ENCODE measurements at regions not wholly inside any gene's neighbourhood (a gene's known extent, or its start where the extent isn't known, plus 50 kb on each side); places are given as distances from the start of the nearest gene placed in this dataset.

DNA sequence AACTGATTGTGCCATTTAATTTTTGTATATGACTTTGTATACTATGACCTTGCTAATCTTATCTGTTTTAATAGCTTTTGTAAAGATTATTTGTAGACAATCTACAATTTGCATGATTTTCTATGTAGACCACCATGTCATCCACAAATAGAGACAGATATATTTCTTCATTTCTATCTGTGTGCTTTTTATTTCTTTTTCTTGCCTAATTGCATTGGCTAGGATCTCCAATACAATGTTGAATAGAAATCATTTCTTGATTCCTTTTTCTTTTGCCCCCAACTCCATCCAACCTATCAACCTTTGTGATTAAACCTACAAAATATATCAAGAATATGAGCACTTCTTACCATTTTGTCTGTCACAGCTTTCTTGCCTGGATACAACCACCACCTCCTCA lies 232.6 kb upstream of the POU3F1 start:
- Histone ChIP-seq H3K27me3 (no peaks in the 10 kb centered on the region; the same call in 1 of the 2 replicates), H3K4me1 (no peaks in the 10 kb centered on the region), H3K4me3 (no peak overlapping the region), H3K9me3 (replicated peaks) (no peaks in the 10 kb centered on the region; the same call in 1 of the 2 replicates), H3K36me3 (no peaks in the 10 kb centered on the region), H3K27ac (no peak overlapping the region)
- no peak for DNase-seq

DNA sequence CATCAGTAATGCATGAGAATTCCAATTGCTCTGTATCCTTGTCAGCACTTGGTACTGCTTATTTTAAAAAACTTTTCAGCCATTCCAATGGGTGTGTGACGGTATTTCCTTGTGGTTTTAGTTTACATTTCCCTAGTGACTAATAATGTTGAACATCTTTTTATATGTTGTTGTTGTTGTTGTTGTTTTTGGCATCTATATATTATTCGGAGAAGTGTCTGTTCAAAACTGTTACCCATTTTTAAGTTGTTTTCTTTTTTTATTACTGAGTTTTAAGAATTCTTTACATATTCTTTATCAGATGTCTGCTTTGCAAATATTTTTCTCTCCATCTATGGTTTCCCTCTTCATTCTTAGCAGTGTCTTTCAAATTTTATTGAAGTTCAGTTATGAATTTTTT lies 231.1 kb upstream of the POU3F1 start:
- Histone ChIP-seq H3K4me1 (no peaks in the 10 kb centered on the region), H3K27me3 (no peaks in the 10 kb centered on the region; the same call in 1 of the 2 replicates), H3K36me3 (no peaks in the 10 kb centered on the region), H3K27ac (no peak overlapping the region), H3K4me3 (no peak overlapping the region), H3K9me3 (replicated peaks) (no peaks in the 10 kb centered on the region; the same call in 1 of the 2 replicates)
- no peak for DNase-seq

DNA sequence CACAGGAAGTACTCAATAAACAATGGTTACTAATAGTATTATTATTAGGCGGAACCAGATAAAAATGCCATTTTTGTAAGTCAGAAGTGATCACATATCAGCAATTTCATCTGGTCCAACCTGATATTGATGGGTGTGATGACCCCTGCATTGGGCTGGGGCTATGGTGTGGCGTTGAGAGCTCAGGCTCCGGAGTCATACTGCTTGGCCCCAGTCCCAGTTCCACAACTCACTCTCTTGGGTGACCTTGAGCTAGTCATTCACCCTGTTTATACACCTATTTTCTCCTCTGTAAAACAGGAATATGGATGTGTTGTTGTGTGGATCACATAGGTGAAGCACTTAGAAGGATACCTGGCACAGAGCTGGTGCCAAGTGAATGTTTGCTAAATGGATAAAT lies 229.4 kb upstream of the POU3F1 start:
- Histone ChIP-seq H3K36me3 (no peaks in the 10 kb centered on the region), H3K4me3 (no peak overlapping the region), H3K9me3 (replicated peaks) (no peaks in the 10 kb centered on the region; the same call in 1 of the 2 replicates), H3K27me3 (peaks cover 5% of the 10 kb centered on the region; the same call in 1 of the 2 replicates), H3K27ac (no peak overlapping the region), H3K4me1 (no peaks in the 10 kb centered on the region)
- DNase-seq, result no peak

DNA sequence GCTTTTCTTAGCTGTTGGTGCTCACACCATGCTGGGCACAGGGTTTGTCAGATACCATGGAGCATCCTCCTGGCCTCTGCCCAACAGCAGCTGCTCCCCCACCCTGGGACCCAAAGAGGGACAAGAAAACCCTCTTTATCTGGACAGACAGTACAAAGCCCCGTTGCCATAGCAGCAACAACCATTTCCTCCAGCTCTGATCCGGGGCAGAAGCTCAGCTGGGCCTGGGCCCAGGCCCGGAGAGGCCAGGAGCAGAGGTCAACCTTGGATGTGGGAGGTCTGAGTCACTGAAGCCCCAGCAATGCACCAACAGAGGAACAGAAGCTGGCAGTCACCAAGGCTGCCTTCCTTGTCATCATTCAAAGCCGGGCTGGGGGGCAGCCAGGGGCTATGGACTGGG lies 228.4 kb upstream of the POU3F1 start:
- no peaks in the 10 kb centered on the region; the same call in 1 of the 2 replicates for H3K9me3 ChIP-seq (replicated peaks)
- DNase-seq, result no peak
- no peaks in the 10 kb centered on the region for H3K36me3 ChIP-seq
- no peaks in the 10 kb centered on the region for H3K4me1 ChIP-seq
- H3K27me3 ChIP-seq, result peaks cover 5% of the 10 kb centered on the region; the same call in 1 of the 2 replicates
- no peak overlapping the region for H3K4me3 ChIP-seq
- no peak overlapping the region for H3K27ac ChIP-seq

DNA sequence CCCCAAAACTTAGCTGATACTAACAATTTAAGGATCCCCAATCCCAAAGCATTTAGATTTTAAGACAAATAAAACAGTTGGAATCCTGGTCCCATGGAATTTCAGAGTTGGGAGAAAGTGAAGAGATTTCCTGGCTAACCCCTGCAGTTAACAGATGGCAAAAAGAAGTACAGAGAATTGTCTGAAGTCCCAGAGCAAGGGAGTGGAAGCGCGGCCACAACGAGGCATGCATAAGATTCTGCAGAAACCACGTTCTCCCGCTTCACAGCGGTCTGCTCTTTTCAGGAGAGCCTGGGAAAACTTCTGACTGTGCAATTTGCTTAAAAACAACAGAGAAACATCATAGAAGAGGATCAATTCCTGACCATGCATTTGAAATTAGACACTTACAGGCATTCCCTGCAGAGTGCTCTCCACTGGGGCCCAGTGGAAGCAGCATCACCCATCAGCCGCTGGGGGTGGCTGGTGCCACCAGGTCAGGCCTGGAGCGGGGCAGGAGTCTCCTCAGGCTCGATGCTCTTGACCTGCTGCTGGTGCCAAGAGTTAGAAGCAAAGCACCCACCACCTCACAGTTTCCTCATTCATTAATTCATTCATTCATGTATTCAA lies 226.7 kb upstream of the POU3F1 start:
- H3K27ac ChIP-seq, result no peak overlapping the region
- H3K9me3 ChIP-seq (replicated peaks), result no peaks in the 10 kb centered on the region
- peaks cover 8% of the 10 kb centered on the region; the same call in 1 of the 2 replicates for H3K27me3 ChIP-seq
- no peaks in the 10 kb centered on the region for H3K4me1 ChIP-seq
- H3K4me3 ChIP-seq, result no peak overlapping the region
- no peak for DNase-seq
- no peaks in the 10 kb centered on the region for H3K36me3 ChIP-seq

DNA sequence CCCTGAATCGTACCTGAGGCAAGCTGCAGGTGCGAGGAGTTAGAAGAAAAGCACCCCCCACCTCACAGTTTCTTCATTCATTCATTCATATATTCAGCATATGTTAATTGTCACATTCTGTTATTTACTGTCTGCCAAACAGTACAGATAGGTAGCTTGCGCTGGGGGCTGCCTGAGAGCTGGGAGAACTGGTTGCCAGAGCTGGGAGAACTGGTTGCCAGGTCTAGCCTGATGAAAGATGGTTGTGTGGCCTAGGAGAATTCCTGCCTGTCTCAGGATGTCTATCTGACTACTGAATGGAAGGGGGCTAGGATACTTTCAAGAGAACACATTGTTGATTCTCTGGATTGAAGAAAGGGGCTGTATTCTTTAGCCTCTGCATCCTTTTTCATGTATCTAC lies 225.9 kb upstream of the POU3F1 start:
- no peak overlapping the region for H3K27ac ChIP-seq
- H3K4me3 ChIP-seq, result no peak overlapping the region
- H3K9me3 ChIP-seq (replicated peaks), result no peaks in the 10 kb centered on the region
- H3K27me3 ChIP-seq, result peaks cover 8% of the 10 kb centered on the region; the same call in 1 of the 2 replicates
- H3K4me1 ChIP-seq, result no peaks in the 10 kb centered on the region
- no peak for DNase-seq
- no peaks in the 10 kb centered on the region for H3K36me3 ChIP-seq

DNA sequence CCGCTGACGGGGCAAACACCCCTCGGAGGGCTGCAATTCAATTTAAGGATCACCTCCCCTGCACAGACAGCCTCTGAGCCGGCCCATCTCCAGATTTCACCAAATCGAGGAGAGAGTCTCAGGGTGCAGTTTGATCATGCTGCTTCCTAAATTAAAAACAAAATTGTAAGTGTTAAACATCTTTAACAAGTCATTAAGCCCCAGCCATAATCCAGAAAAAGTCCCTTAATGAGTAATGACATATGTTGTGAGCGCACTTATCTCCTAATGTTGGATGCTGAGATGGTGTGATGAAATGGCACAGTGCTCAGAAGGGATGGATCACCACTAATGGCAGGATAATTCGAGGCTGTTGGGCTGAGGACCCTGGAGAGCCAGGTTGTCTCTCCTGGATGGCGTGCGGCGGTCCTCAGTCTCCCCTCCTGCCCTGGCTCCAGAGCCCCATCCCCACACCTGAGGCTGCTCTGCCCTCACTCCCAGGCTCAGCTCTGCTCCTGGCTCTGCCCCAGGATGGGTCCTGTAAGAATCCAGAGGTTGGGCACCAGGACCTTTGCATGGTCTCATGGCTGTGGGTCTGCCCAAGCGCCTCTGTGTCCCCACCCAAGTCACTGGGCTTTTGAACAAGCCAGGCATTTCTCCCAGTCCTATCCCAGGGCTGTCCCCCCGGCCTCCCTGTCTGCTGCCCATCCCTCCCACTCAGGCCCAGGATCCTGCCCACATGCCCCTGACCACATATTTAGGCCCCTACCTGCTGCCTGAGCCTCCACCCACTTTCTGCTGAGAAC lies 224.4 kb upstream of the POU3F1 start:
- no peaks in the 10 kb centered on the region for H3K36me3 ChIP-seq

DNA sequence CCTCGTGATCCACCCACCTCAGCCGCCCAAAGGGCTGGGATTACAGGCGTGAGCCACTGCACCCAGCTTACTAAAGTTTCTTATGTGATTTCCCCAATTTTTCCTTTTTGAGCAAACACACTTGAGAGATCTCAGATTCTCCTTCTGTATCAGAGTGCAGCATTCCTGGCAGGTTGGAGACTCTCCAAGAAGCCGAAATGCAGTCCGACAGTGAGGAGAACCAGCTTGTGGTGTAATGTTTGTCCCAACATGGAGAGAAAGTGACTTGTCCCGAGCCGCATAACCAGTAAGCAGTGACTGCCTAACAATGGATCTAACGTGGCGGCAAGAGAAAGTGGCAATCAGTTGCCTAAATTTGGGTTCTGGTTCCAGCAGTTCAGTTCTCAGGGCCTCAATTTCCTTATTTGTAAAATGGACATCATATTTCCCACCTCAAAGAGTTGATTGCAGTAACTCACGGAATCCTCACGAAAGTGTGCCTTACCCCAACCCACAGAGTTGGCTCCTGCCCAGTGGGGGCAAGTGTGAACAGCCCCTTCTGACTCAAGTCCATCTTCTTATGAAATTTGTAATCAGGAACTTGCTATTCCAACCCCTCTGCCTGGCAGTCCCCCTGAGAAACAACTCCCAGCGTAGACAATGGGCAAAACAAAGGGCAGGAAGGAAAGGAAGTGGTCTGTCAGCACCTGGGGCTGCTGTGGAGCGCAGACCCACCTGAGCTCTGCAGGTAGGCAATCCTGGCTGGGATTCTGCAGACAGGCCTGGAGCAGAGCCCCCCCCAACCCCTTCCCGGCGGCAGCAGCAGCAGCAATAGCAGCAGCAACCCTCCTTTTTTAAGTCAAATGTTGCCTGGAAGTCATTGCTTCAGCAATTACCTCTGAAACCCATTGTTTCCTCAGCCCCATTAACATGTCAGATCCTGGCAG lies 223.6 kb upstream of the POU3F1 start:
- no peaks in the 10 kb centered on the region for H3K4me1 ChIP-seq
- H3K36me3 ChIP-seq, result no peaks in the 10 kb centered on the region
- no peaks in the 10 kb centered on the region for H3K9me3 ChIP-seq (replicated peaks)
- peaks cover 25% of the 10 kb centered on the region for H3K27me3 ChIP-seq
- no peak overlapping the region for H3K4me3 ChIP-seq
- DNase-seq, result no peak
- no peak overlapping the region for H3K27ac ChIP-seq

More for the DNA sequence above, 224.4 kb upstream of the POU3F1 start:
- H3K27ac ChIP-seq, result no peak overlapping the region
- H3K4me1 ChIP-seq, result no peaks in the 10 kb centered on the region
- DNase-seq, result no peak
- H3K4me3 ChIP-seq, result no peak overlapping the region
- peaks cover 20% of the 10 kb centered on the region for H3K27me3 ChIP-seq
- H3K9me3 ChIP-seq (replicated peaks), result no peaks in the 10 kb centered on the region

DNA sequence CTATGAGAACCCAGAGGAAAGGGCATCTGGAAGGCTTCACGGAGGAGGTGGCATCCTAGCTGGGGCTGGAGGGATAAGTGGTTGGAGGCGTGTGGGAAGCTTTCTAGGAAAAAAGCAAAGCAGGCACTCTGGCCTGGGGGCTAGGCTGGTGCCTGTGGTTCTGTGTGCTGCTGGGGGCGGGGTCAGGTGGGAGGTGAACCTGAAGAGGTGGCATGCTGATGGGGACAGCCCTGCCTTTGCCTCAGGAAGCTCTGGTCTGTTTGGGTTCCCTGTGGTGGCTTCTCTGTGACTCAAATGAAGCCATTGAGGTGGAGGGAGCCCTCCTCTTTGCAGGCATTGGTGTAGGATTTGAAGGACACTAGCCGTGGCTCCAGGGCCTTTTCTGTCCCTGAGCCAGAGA lies 221.6 kb upstream of the POU3F1 start:
- DNase-seq, result no peak
- H3K27ac ChIP-seq, result no peak overlapping the region
- H3K4me1 ChIP-seq, result no peaks in the 10 kb centered on the region
- no peak overlapping the region for H3K4me3 ChIP-seq
- H3K9me3 ChIP-seq (replicated peaks), result no peaks in the 10 kb centered on the region
- peaks cover 25% of the 10 kb centered on the region for H3K27me3 ChIP-seq
- no peaks in the 10 kb centered on the region for H3K36me3 ChIP-seq

DNA sequence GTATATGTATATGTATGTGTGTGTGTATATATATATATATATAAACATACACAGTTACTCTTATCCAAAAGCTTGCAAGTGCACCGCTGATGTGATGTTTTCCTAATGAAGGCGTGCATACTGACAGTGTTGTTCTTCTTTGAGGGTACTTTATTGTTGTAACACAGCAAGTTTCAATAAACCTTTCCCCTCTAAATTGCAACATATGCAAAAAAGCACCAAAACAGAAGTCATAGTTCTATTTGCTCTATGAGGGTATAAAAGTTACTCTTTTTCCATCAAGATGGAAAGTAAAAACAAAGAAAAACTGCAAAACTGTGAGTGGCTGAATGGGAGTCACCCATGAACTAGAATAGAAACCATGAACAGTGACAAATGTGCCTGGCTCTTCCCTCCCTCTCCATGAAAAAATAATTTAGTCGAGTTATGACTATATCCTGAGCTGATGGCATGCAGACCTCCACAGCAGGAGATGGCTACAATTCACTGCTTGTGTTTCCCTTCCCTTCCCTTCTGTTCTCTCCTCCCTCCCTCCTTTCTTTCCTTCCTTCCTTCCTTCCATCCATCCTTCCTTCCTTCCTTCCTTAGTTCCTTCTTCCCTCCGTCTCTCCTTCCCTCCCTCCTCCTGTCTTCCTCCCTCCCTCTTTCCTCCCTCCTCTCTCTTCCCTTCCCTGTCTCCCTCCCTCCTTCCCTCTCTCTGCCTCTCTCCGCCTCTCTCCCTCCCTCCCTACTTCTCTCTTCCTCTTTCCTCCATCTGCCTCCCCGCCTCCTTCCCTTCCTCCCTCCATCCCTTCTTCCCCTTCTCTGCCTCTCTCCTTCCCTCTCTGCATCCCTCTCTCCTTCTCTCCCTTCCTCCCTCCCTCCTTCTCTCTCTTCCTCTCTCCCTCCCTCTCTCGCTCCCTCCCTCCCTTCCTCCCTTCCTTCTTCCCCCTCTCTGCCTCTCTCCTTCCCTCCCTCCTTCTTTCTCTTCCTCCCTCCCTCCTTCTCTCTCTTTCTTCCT lies 220.7 kb upstream of the POU3F1 start:
- H3K4me1 ChIP-seq, result no peaks in the 10 kb centered on the region
- no peaks in the 10 kb centered on the region for H3K9me3 ChIP-seq (replicated peaks)
- no peak overlapping the region for H3K4me3 ChIP-seq
- no peak for DNase-seq
- peaks cover 25% of the 10 kb centered on the region for H3K27me3 ChIP-seq
- H3K36me3 ChIP-seq, result no peaks in the 10 kb centered on the region
- no peak overlapping the region for H3K27ac ChIP-seq

DNA sequence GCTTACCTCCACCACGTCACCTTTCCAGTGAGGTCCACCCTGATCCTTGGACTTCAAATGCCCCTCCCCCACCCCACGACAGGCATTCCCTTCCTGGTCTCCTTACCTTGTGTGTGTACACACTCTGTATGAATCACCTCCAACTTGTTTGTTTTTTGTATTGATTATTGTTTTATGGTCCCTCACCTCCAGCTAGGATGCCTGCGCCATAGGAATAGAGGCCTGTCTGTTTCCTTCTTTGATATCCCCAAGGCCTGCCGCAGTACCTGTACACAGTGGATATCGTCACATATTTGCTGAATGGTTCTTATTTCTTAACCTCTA lies 219.6 kb upstream of the POU3F1 start:
- H3K9me3 ChIP-seq (replicated peaks), result no peaks in the 10 kb centered on the region
- no peak overlapping the region for H3K4me3 ChIP-seq
- DNase-seq, result no peak
- no peaks in the 10 kb centered on the region for H3K36me3 ChIP-seq
- H3K27ac ChIP-seq, result no peak overlapping the region
- H3K27me3 ChIP-seq, result peaks cover 20% of the 10 kb centered on the region
- H3K4me1 ChIP-seq, result no peaks in the 10 kb centered on the region

DNA sequence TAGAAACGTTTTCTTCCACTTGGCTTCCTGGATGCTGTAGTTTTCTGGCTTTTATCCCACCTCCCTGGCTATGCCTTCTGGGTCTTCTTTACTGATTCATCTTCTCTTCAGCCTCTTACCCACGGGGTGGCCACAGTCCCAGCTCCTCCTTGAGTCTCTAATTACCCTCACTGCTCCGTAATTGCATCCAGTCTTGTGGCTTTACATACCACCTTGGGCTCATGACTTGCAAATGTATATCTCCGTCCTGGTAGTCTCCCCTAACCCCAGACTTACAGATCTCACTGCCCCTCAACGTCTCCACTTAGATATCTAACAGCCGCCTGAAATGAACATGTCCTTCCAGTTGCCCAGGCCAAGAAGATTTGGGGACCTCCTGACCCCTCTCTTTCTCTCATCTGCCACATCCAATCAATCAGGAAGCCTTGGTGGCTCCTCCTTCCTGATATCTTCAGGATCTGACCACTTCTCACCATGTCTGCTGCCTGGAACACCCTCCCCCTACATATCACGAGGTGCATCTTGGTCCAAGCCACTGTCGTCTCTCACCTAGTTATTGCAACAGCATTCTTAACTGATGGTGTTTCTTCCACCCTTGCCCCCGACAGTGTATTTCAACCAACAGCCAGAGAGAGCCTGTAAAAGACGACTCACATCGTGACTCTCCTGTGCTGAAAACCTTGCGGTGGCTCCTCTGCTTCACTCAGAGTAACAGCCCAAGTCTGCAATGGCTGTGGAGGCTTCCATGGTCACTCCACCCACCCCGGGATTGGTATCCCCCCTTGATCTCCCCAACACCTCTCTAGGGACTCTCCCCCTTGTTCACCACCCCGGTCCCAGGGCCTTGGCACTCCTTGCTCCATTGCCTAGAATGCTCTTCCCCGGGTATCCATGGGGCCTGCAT lies 219.0 kb upstream of the POU3F1 start:
- Histone ChIP-seq H3K4me3 (no peak overlapping the region), H3K27me3 (peaks cover 19% of the 10 kb centered on the region), H3K36me3 (no peaks in the 10 kb centered on the region), H3K9me3 (replicated peaks) (no peaks in the 10 kb centered on the region), H3K4me1 (no peaks in the 10 kb centered on the region), H3K27ac (no peak overlapping the region)
- DNase-seq, result no peak

DNA sequence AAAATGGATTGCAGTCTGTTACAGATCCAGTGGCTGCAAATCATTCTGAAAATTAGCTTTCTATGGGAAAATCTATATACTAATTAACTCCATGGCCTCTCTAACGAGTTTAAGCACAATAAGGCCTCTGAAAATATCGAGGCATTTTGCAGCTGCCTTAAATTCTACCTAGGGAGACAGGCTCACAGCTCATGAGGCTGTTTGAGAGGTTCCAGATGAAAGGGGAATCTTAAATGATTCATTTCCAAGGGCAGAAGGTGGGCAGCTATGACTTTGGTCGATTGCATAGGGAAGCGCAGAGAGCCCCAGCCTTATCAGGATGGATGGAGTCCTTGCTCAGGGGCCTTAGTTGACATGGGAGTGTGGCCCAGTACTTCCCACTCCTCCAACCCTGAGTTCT lies 216.8 kb upstream of the POU3F1 start:
- DNase-seq, result no peak

More for the DNA sequence above, 216.8 kb upstream of the POU3F1 start:
- Histone ChIP-seq H3K27ac (no peak overlapping the region), H3K4me1 (no peaks in the 10 kb centered on the region), H3K36me3 (no peaks in the 10 kb centered on the region), H3K27me3 (peaks cover 17% of the 10 kb centered on the region), H3K4me3 (no peak overlapping the region), H3K9me3 (replicated peaks) (no peaks in the 10 kb centered on the region)

Measured in SJCRH30 (cell line).